ENCODE measurements at regions not wholly inside any gene's neighbourhood (a gene's known extent, or its start where the extent isn't known, plus 50 kb on each side); places are given as distances from the start of the nearest gene placed in this dataset.
A peak's percentile ranks its signal among the peaks of the same experiment; 100 is the strongest.

- H3K27me3 Mint-ChIP-seq (ENCODE audit: insufficient read depth, low read depth), result no peaks in the 10 kb centered on the region
- H3K4me3 ChIP-seq, result no peak overlapping the region
- no peak overlapping the region for H3K4me2 ChIP-seq
- no peaks in the 10 kb centered on the region for H4K20me1 ChIP-seq (ENCODE audit: low read depth)
- no peak overlapping the region for H2AFZ ChIP-seq (replicated peaks)
- no peak overlapping the region for H3K27ac Mint-ChIP-seq
- no peaks in the 10 kb centered on the region for H3K79me2 ChIP-seq (ENCODE audit: low read depth)
- H3K36me3 Mint-ChIP-seq, result no peaks in the 10 kb centered on the region
- H3K9me3 Mint-ChIP-seq, result peaks cover 3% of the 10 kb centered on the region
- no peak overlapping the region for H3K4me3 Mint-ChIP-seq
- H3K9me3 ChIP-seq (ENCODE audit: low read depth), result no peaks in the 10 kb centered on the region
- no peaks in the 10 kb centered on the region for H3K27me3 ChIP-seq
- H3K9ac ChIP-seq, result no peak overlapping the region
- H3K36me3 ChIP-seq, result no peaks in the 10 kb centered on the region
- H3F3A ChIP-seq (ENCODE audit: low read depth), result no peaks in the 10 kb centered on the region
- H3K4me1 ChIP-seq, result no peaks in the 10 kb centered on the region
- TF ChIP-seq EZH2phosphoT487 (IDR thresholded peaks at IDR 0.05) (no peak), EZH2 (IDR thresholded peaks at IDR 0.05) (no peak), CTCF (IDR thresholded peaks at IDR 0.05) (no peak)
- DNase-seq (ENCODE audit: low spot score), result no peak
- H3K27ac ChIP-seq, result no peak overlapping the region
- H3K4me1 Mint-ChIP-seq, result peaks cover 10% of the 10 kb centered on the region
Observed at GRCh38 chr2:129744141-129744540, 235.3 kb upstream of the RAB6C start.

- Mint-ChIP-seq H3K27me3 (ENCODE audit: insufficient read depth, low read depth) (no peaks in the 10 kb centered on the region), H3K4me1 (peaks cover 10% of the 10 kb centered on the region), H3K9me3 (peaks cover 3% of the 10 kb centered on the region), H3K36me3 (no peaks in the 10 kb centered on the region), H3K27ac (no peak overlapping the region), H3K4me3 (no peak overlapping the region)
- Histone ChIP-seq H3K9me3 (ENCODE audit: low read depth) (no peaks in the 10 kb centered on the region), H3F3A (ENCODE audit: low read depth) (no peaks in the 10 kb centered on the region), H3K4me1 (no peaks in the 10 kb centered on the region), H3K27ac (no peak overlapping the region), H3K9ac (no peak overlapping the region), H3K4me3 (no peak overlapping the region), H2AFZ (replicated peaks) (peak overlapping the region; percentile 23), H3K36me3 (no peaks in the 10 kb centered on the region), H3K4me2 (no peak overlapping the region), H3K79me2 (ENCODE audit: low read depth) (no peaks in the 10 kb centered on the region), H3K27me3 (no peaks in the 10 kb centered on the region), H4K20me1 (ENCODE audit: low read depth) (no peaks in the 10 kb centered on the region)
- DNase-seq (ENCODE audit: low spot score), result peak; percentile 71
- TF ChIP-seq EZH2 (IDR thresholded peaks at IDR 0.05) (no peak), CTCF (IDR thresholded peaks at IDR 0.05) (peak; percentile 45)
Observed at GRCh38 chr2:129744649-129745048, 234.8 kb upstream of the RAB6C start.

GRCh38 chr2:129747500-129748125 is 231.9 kb upstream of the RAB6C start:
- Histone ChIP-seq H3F3A (ENCODE audit: low read depth) (no peaks in the 10 kb centered on the region), H3K9ac (no peak overlapping the region), H3K9me3 (ENCODE audit: low read depth) (no peaks in the 10 kb centered on the region), H3K4me1 (no peaks in the 10 kb centered on the region), H3K27me3 (no peaks in the 10 kb centered on the region), H3K36me3 (no peaks in the 10 kb centered on the region), H3K79me2 (ENCODE audit: low read depth) (no peaks in the 10 kb centered on the region), H3K4me2 (no peak overlapping the region), H2AFZ (replicated peaks) (no peak overlapping the region), H4K20me1 (ENCODE audit: low read depth) (no peaks in the 10 kb centered on the region), H3K27ac (no peak overlapping the region), H3K4me3 (no peak overlapping the region)
- Mint-ChIP-seq H3K27me3 (ENCODE audit: insufficient read depth, low read depth) (no peaks in the 10 kb centered on the region), H3K27ac (no peak overlapping the region), H3K36me3 (no peaks in the 10 kb centered on the region), H3K9me3 (peaks cover 10% of the 10 kb centered on the region), H3K4me3 (no peak overlapping the region), H3K4me1 (peaks cover 9% of the 10 kb centered on the region)
- TF ChIP-seq EZH2phosphoT487 (IDR thresholded peaks at IDR 0.05) (no peak), CTCF (IDR thresholded peaks at IDR 0.05) (no peak)
- DNase-seq (ENCODE audit: low spot score), result no peak

Data from neural progenitor cell (in vitro differentiated cells).